Colonic mucosa (tissue), 4 donors: ENCODE measurements at regions not wholly inside any gene's neighbourhood (a gene's known extent, or its start where the extent isn't known, plus 50 kb on each side); places are given as distances from the start of the nearest gene placed in this dataset.

ENCODE experiments used
- DNase-seq: peaks from one replicate; pipeline ENCODE4 v3.0.0-alpha.2; 2020
- H3K27ac ChIP-seq: fragments of 200-600 bp; one replicate; pipeline ENCODE4 v1.8.0; 2021
- H3K27me3 ChIP-seq: fragments of 200-600 bp; one replicate; pipeline ENCODE4 v1.8.0; 2021
- H3K36me3 ChIP-seq: fragments of 200-600 bp; one replicate; pipeline ENCODE4 v1.8.0; 2021
- H3K4me1 ChIP-seq: fragments of 200-600 bp; one replicate; pipeline ENCODE4 v1.8.0; 2021; ENCODE audit warnings: mild to moderate bottlenecking
- H3K4me3 ChIP-seq: fragments of 200-600 bp; one replicate; pipeline ENCODE4 v1.8.0; 2021
- H3K9ac ChIP-seq, 2 donors: one replicate each; pipeline ENCODE4 v1.7.0; 2013; ENCODE audit warnings: control low read depth in 2 of 2, low read depth in 2 of 2, low read length in 2 of 2
- H3K9me3 ChIP-seq: fragments of 200-600 bp; one replicate; pipeline ENCODE4 v1.8.0; 2021
- CTCF ChIP-seq: fragments of 200-600 bp; IDR thresholded peaks from one replicate; pipeline ENCODE4 v1.8.0; 2022; ENCODE audit warnings: antibody characterized with exemption, mild to moderate bottlenecking
- intact Hi-C: fragments of 100-400 bp; cut with DNase I; formaldehyde crosslinking; loops from one replicate; pipeline ENCODE4 v1.14.1; 2022
- donor health status: healthy.
- donor health status: DM: no; HTN: no; CAD: no.
- donor health status: DM: no; HTN: no; CAD: no.

- DNase-seq = no peak
- H3K9ac ChIP-seq = no peak overlapping the region
- H3K4me1 ChIP-seq = no peaks in the 10 kb centered on the region
- H3K9me3 ChIP-seq = no peaks in the 10 kb centered on the region
- no peaks in the 10 kb centered on the region for H3K27me3 ChIP-seq
- intact Hi-C loops = no loop called here
- no peak for TF ChIP-seq CTCF
- no peak overlapping the region for H3K4me3 ChIP-seq
- no peaks in the 10 kb centered on the region for H3K36me3 ChIP-seq
- no peak overlapping the region for H3K27ac ChIP-seq
These were observed 156.9 kb upstream of the NPSR1 start for GRCh38 chr7:34501156-34501555.

- H3K4me1 ChIP-seq = no peaks in the 10 kb centered on the region
- intact Hi-C loops = no loop called here
- DNase-seq = no peak
- H3K27me3 ChIP-seq = no peaks in the 10 kb centered on the region
- H3K4me3 ChIP-seq = no peak overlapping the region
- no peaks in the 10 kb centered on the region for H3K36me3 ChIP-seq
- H3K27ac ChIP-seq = no peak overlapping the region
- no peak overlapping the region for H3K9ac ChIP-seq
- no peaks in the 10 kb centered on the region for H3K9me3 ChIP-seq
- no peak for TF ChIP-seq CTCF
These were observed 150.8 kb upstream of the NPSR1 start for GRCh38 chr7:34507191-34507590.

GRCh38 chr7:34523226-34523918 is 134.6 kb upstream of the NPSR1 start:
- H3K27ac ChIP-seq = no peak overlapping the region
- no peaks in the 10 kb centered on the region for H3K27me3 ChIP-seq
- intact Hi-C loops = no loop called here
- no peak for TF ChIP-seq CTCF
- H3K4me1 ChIP-seq = no peaks in the 10 kb centered on the region
- H3K4me3 ChIP-seq = no peak overlapping the region
- no peaks in the 10 kb centered on the region for H3K36me3 ChIP-seq
- H3K9me3 ChIP-seq = no peaks in the 10 kb centered on the region
- no peak overlapping the region for H3K9ac ChIP-seq
- DNase-seq = no peak

GRCh38 chr7:34530259-34530658 is 127.8 kb upstream of the NPSR1 start:
- TF ChIP-seq CTCF = no peak
- Histone ChIP-seq H3K4me3 (no peak overlapping the region), H3K27me3 (no peaks in the 10 kb centered on the region), H3K4me1 (no peaks in the 10 kb centered on the region), H3K9me3 (no peaks in the 10 kb centered on the region), H3K9ac (no peak overlapping the region), H3K27ac (no peak overlapping the region), H3K36me3 (no peaks in the 10 kb centered on the region)
- DNase-seq = no peak
- intact Hi-C loops = no loop called here

- H3K27me3 ChIP-seq = no peaks in the 10 kb centered on the region
- intact Hi-C loops = no loop called here
- no peak for TF ChIP-seq CTCF
- no peaks in the 10 kb centered on the region for H3K9me3 ChIP-seq
- no peak for DNase-seq
- H3K4me3 ChIP-seq = no peak overlapping the region
- no peak overlapping the region for H3K27ac ChIP-seq
- no peak overlapping the region for H3K9ac ChIP-seq
- H3K36me3 ChIP-seq = no peaks in the 10 kb centered on the region
- no peaks in the 10 kb centered on the region for H3K4me1 ChIP-seq
These were observed 119.0 kb upstream of the NPSR1 start for GRCh38 chr7:34539003-34539402.
